ENCODE measurements at regions not wholly inside any gene's neighbourhood (a gene's known extent, or its start where the extent isn't known, plus 50 kb on each side); places are given as distances from the start of the nearest gene placed in this dataset.

GRCh38 chr6:167449094-167449861 is 124.4 kb downstream of the TTLL2 start:
- H4K20me1 ChIP-seq (ENCODE audit: insufficient read depth) = no peaks in the 10 kb centered on the region
- 22% methylated on average over 7 of the region's 7 CpGs for WGBS (ENCODE audit: low lambda C conversion rate)
- DNase-seq = no peak
- H3K27me3 ChIP-seq (ENCODE audit: insufficient read depth) = no peaks in the 10 kb centered on the region
- no peak overlapping the region for H3K4me2 ChIP-seq
- H3K9me3 ChIP-seq = no peaks in the 10 kb centered on the region
- no peak overlapping the region for H2AFZ ChIP-seq (ENCODE audit: low read depth)
- no peaks in the 10 kb centered on the region for H3K9me2 ChIP-seq
- H3K9ac ChIP-seq = no peak overlapping the region
- POLR2A ChIA-PET = no interaction called here
- no peaks in the 10 kb centered on the region; a peak in 1 of 4 replicates for H3K4me1 ChIP-seq (ENCODE audit: control insufficient read depth in 1 of 2, insufficient read depth in 2 of 2, low read depth in 1 of 2, low read length in 1 of 2)
- TF ChIP-seq FOXJ3 (CRISPR knock-in tag; IDR thresholded peaks at IDR 0.05) (no peak), EP300 (IDR thresholded peaks at IDR 0.05; ENCODE audit: borderline replicate concordance in 1 of 2, low read depth in 1 of 2, low read length in 1 of 2) (no peak), YY1 (IDR thresholded peaks at IDR 0.05; ENCODE audit: low read depth) (no peak), EZH2phosphoT487 (IDR thresholded peaks at IDR 0.05; ENCODE audit: borderline replicate concordance, low read depth) (no peak), FOSL2 (IDR thresholded peaks at IDR 0.05; ENCODE audit: borderline replicate concordance, low read depth) (no peak), ZBTB33 (IDR thresholded peaks at IDR 0.05; ENCODE audit: borderline replicate concordance, low read depth) (no peak)
- TF ChIP-seq, protein P1, sequence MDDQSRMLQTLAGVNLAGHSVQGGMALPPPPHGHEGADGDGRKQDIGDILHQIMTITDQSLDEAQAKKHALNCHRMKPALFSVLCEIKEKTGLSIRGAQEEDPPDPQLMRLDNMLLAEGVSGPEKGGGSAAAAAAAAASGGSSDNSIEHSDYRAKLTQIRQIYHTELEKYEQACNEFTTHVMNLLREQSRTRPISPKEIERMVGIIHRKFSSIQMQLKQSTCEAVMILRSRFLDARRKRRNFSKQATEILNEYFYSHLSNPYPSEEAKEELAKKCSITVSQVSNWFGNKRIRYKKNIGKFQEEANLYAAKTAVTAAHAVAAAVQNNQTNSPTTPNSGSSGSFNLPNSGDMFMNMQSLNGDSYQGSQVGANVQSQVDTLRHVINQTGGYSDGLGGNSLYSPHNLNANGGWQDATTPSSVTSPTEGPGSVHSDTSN (IDR thresholded peaks at IDR 0.05) = no peak
- TF ChIP-seq, protein P2, sequence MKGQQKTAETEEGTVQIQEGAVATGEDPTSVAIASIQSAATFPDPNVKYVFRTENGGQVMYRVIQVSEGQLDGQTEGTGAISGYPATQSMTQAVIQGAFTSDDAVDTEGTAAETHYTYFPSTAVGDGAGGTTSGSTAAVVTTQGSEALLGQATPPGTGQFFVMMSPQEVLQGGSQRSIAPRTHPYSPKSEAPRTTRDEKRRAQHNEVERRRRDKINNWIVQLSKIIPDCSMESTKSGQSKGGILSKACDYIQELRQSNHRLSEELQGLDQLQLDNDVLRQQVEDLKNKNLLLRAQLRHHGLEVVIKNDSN (IDR thresholded peaks at IDR 0.05; ENCODE audit: borderline replicate concordance, low read depth) = no peak
- CTCF ChIA-PET = no interaction called here
- no peaks in the 10 kb centered on the region for H3K79me2 ChIP-seq (ENCODE audit: insufficient read depth)
- no peaks in the 10 kb centered on the region for H3K36me3 ChIP-seq (replicated peaks in 1 of 2; ENCODE audit: control insufficient read depth in 1 of 2, insufficient read depth in 2 of 2, low read length in 1 of 2)
- H3K4me3 ChIP-seq (ENCODE audit: low read depth in 2 of 2, low read length in 1 of 2) = no peak overlapping the region
- H3K27ac ChIP-seq (ENCODE audit: low read depth in 2 of 2, low read length in 1 of 2) = no peak overlapping the region
- no peaks in the 10 kb centered on the region for H3F3A ChIP-seq (replicated peaks; ENCODE audit: insufficient read depth)

- no peaks in the 10 kb centered on the region; a peak in 1 of 4 replicates for H3K4me1 ChIP-seq (ENCODE audit: control insufficient read depth in 1 of 2, insufficient read depth in 2 of 2, low read depth in 1 of 2, low read length in 1 of 2)
- H4K20me1 ChIP-seq (ENCODE audit: insufficient read depth) = no peaks in the 10 kb centered on the region
- no peaks in the 10 kb centered on the region for H3K27me3 ChIP-seq (ENCODE audit: insufficient read depth)
- no peak overlapping the region for H2AFZ ChIP-seq (ENCODE audit: low read depth)
- H3K79me2 ChIP-seq (ENCODE audit: insufficient read depth) = no peaks in the 10 kb centered on the region
- H3K4me2 ChIP-seq = no peak overlapping the region
- no peak overlapping the region for H3K4me3 ChIP-seq (ENCODE audit: low read depth in 2 of 2, low read length in 1 of 2)
- 17% methylated on average over 6 of the region's 6 CpGs for WGBS (ENCODE audit: low lambda C conversion rate)
- H3F3A ChIP-seq (replicated peaks; ENCODE audit: insufficient read depth) = no peaks in the 10 kb centered on the region
- no peak for DNase-seq
- H3K9me3 ChIP-seq = no peaks in the 10 kb centered on the region
- H3K9ac ChIP-seq = no peak overlapping the region
- ChIA-PET CTCF (no interaction called here), POLR2A (no interaction called here)
- H3K27ac ChIP-seq (ENCODE audit: low read depth in 2 of 2, low read length in 1 of 2) = no peak overlapping the region
- H3K36me3 ChIP-seq (replicated peaks in 1 of 2; ENCODE audit: control insufficient read depth in 1 of 2, insufficient read depth in 2 of 2, low read length in 1 of 2) = no peaks in the 10 kb centered on the region
- H3K9me2 ChIP-seq = no peaks in the 10 kb centered on the region
- TF ChIP-seq RFX5 (IDR thresholded peaks at IDR 0.05; ENCODE audit: low read length) (no peak), USF2 (IDR thresholded peaks at IDR 0.05; ENCODE audit: borderline replicate concordance, low read depth, low read length) (no peak), FOXJ3 (CRISPR knock-in tag; IDR thresholded peaks at IDR 0.05) (no peak), NRF1 (IDR thresholded peaks at IDR 0.05; ENCODE audit: low read depth, low read length) (no peak), REST (IDR thresholded peaks at IDR 0.05; ENCODE audit: low read depth, low read length) (no peak), ELF1 (IDR thresholded peaks at IDR 0.05) (no peak), POLR2AphosphoS5 (IDR thresholded peaks at IDR 0.05; ENCODE audit: low read depth, low read length) (no peak), FOXM1 (IDR thresholded peaks at IDR 0.05; ENCODE audit: low read depth) (no peak)
- TF ChIP-seq, protein P2 (IDR thresholded peaks at IDR 0.05; ENCODE audit: borderline replicate concordance, low read depth) = no peak
Measured at GRCh38 chr6:167450626-167451025, 125.7 kb downstream of the TTLL2 start.

Data from SK-N-SH (cell line).